ENCODE measurements at regions not wholly inside any gene's neighbourhood (a gene's known extent, or its start where the extent isn't known, plus 50 kb on each side); places are given as distances from the start of the nearest gene placed in this dataset.

GRCh38 chr4:45778514-45778913 lies 345.3 kb downstream of the GABRG1 start:
- H3K27me3 ChIP-seq (replicated peaks), result no peaks in the 10 kb centered on the region
- H3K27ac ChIP-seq, result no peak overlapping the region
- no peak for DNase-seq
- H3K36me3 ChIP-seq (replicated peaks), result no peaks in the 10 kb centered on the region
- in situ Hi-C loops (cut with HindIII; ENCODE audit: low pct_ligation_motif_present, low sequenced_read_pairs), result no loop called here
- TF ChIP-seq, protein P1, sequence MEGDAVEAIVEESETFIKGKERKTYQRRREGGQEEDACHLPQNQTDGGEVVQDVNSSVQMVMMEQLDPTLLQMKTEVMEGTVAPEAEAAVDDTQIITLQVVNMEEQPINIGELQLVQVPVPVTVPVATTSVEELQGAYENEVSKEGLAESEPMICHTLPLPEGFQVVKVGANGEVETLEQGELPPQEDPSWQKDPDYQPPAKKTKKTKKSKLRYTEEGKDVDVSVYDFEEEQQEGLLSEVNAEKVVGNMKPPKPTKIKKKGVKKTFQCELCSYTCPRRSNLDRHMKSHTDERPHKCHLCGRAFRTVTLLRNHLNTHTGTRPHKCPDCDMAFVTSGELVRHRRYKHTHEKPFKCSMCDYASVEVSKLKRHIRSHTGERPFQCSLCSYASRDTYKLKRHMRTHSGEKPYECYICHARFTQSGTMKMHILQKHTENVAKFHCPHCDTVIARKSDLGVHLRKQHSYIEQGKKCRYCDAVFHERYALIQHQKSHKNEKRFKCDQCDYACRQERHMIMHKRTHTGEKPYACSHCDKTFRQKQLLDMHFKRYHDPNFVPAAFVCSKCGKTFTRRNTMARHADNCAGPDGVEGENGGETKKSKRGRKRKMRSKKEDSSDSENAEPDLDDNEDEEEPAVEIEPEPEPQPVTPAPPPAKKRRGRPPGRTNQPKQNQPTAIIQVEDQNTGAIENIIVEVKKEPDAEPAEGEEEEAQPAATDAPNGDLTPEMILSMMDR (IDR thresholded peaks at IDR 0.05; ENCODE audit: low read depth, low read length, missing control alignments), result no peak
- H3K4me3 ChIP-seq (ENCODE audit: low read depth, low read length), result no peak overlapping the region

DNA sequence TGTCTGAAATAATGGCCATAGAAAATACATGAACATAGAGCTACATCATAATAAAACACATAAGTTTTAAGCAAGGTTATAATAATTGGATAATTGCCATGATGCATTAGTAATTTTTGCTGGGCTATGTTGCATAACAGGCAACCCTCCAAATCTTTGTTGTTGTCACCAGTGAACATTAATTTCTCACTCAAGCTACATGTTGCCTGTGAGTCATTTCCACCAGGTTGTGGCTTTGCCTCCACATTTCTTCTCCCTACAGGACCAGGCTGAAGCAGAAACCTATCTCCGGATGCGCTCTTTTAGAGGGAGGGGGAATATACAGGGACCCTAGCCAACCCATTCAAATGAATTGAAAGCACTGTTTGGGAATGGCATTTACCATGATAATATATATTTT lies 347.7 kb downstream of the GABRG1 start:
- Histone ChIP-seq H3K36me3 (replicated peaks) (no peaks in the 10 kb centered on the region), H3K27ac (no peak overlapping the region), H3K4me3 (ENCODE audit: low read depth, low read length) (no peak overlapping the region), H3K27me3 (replicated peaks) (no peaks in the 10 kb centered on the region)
- TF ChIP-seq, protein P1 (IDR thresholded peaks at IDR 0.05; ENCODE audit: low read depth, low read length, missing control alignments), result no peak
- no peak for DNase-seq
- in situ Hi-C loops (cut with HindIII; ENCODE audit: low pct_ligation_motif_present, low sequenced_read_pairs), result no loop called here

GRCh38 chr4:45770958-45771357 lies 352.9 kb downstream of the GABRG1 start:
- in situ Hi-C loops (cut with HindIII; ENCODE audit: low pct_ligation_motif_present, low sequenced_read_pairs), result no loop called here

DNA sequence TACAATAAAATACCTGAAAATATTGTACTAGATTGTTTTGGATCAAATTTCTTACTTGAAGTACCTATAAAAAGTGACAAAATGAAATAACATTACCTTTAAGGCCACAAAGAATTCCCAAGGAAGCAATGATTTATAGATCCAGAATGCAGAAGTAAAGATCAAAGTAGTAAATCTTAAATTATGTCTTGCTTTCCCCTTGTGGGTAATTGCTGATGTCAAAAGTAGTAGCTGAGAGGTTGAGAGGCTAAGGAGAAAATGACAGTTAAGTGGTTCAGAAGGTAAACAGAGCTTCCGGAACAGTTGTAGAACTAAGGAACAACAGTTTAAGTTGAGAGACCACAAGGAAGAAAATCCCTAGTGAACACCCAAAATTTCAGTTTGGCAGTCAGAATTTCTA lies 358.3 kb downstream of the GABRG1 start:
- in situ Hi-C loops (cut with HindIII; ENCODE audit: low pct_ligation_motif_present, low sequenced_read_pairs), result no loop called here
- Histone ChIP-seq H3K36me3 (replicated peaks) (no peaks in the 10 kb centered on the region), H3K27me3 (replicated peaks) (no peaks in the 10 kb centered on the region), H3K27ac (no peak overlapping the region), H3K4me3 (ENCODE audit: low read depth, low read length) (no peak overlapping the region)
- TF ChIP-seq, protein P1 (IDR thresholded peaks at IDR 0.05; ENCODE audit: low read depth, low read length, missing control alignments), result no peak
- no peak for DNase-seq

More at GRCh38 chr4:45770958-45771357, 352.9 kb downstream of the GABRG1 start:
- no peaks in the 10 kb centered on the region for H3K27me3 ChIP-seq (replicated peaks)
- no peak for DNase-seq
- H3K27ac ChIP-seq, result no peak overlapping the region
- H3K4me3 ChIP-seq (ENCODE audit: low read depth, low read length), result no peak overlapping the region
- TF ChIP-seq, protein P1 (IDR thresholded peaks at IDR 0.05; ENCODE audit: low read depth, low read length, missing control alignments), result no peak
- H3K36me3 ChIP-seq (replicated peaks), result no peaks in the 10 kb centered on the region

GRCh38 chr4:45751877-45752530 lies 371.9 kb downstream of the GABRG1 start:
- in situ Hi-C loops (cut with HindIII; ENCODE audit: low pct_ligation_motif_present, low sequenced_read_pairs), result no loop called here
- no peak for DNase-seq
- Histone ChIP-seq H3K4me3 (ENCODE audit: low read depth, low read length) (no peak overlapping the region), H3K27me3 (replicated peaks) (no peaks in the 10 kb centered on the region), H3K27ac (no peak overlapping the region), H3K36me3 (replicated peaks) (no peaks in the 10 kb centered on the region)
- TF ChIP-seq, protein P1 (IDR thresholded peaks at IDR 0.05; ENCODE audit: low read depth, low read length, missing control alignments), result no peak

GRCh38 chr4:45750721-45751120 lies 373.1 kb downstream of the GABRG1 start:
- Histone ChIP-seq H3K27ac (no peak overlapping the region), H3K36me3 (replicated peaks) (no peaks in the 10 kb centered on the region), H3K4me3 (ENCODE audit: low read depth, low read length) (no peak overlapping the region), H3K27me3 (replicated peaks) (no peaks in the 10 kb centered on the region)
- in situ Hi-C loops (cut with HindIII; ENCODE audit: low pct_ligation_motif_present, low sequenced_read_pairs), result no loop called here
- no peak for DNase-seq
- TF ChIP-seq, protein P1 (IDR thresholded peaks at IDR 0.05; ENCODE audit: low read depth, low read length, missing control alignments), result no peak

Data from brain microvascular endothelial cell (primary cell).